Pulmonary artery endothelial cell (primary cell): ENCODE measurements at regions not wholly inside any gene's neighbourhood (a gene's known extent, or its start where the extent isn't known, plus 50 kb on each side); places are given as distances from the start of the nearest gene placed in this dataset.
"Not testable (repeated sequence)": the region's sequence is repeated elsewhere in the genome, so short reads cannot be mapped to it uniquely, and the experiment has no call there.

Source experiments
- DNase-seq: peaks from one replicate; pipeline ENCODE4 v3.0.0-alpha.2; 2011; ENCODE audit warnings: low read depth, low spot score

DNA sequence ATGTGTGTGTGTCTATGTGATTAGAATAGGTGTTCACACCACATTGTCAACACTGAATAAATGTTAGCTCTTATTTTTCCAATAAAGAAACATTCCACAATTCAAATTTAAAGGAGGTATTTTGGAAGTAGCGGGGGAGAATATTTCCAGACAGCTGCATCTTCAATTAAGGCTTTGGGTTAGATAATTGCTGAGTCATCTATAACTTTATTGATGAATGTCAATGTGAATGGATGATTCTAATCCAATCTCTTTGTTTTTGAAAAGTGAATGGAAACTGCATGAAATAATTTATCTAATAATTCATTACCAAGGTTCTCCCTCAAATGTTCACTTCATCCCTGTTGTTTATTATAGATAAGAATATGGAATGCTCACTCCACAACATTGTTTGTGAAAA lies 625.2 kb downstream of the IRS1 start:
- DNase-seq, result no peak

DNA sequence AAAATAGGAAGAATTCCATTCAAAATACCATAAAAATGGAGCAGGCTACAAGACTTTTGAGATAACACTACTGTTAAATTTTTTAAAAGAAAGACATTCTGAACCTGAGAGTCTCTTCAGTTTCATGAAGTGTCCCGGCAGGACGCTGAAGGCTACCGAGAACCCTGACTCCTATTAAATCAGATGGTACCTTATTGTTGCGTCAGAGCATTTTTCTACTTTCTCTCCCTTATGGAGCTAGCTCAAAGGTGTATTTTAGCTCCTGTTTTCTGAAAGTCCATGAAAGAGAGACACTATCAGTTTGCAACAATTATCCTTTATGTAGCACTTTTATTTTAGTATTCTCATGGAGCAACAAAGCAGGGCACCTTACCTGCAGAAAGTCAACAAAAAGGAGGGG lies 626.7 kb downstream of the IRS1 start:
- DNase-seq, result no peak

DNA sequence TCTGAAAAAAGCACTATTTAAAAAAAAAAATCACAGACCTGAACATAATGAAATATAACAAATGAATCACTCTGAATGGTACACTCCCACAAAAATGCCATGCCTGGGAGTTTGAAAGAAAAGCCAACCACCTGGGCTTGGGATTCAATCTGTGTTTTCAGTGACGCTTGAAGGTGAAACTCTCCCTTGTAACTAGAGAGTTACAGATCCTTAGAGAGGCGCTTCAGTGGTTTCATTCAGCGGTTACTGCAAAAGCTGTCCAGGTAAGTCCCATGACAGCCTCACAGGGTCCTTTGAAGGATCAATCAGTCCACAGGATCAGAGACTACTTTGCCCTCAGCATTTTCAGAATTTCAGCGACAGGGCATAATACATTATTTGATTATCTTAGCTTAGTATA lies 627.3 kb downstream of the IRS1 start:
- DNase-seq, result no peak

DNA sequence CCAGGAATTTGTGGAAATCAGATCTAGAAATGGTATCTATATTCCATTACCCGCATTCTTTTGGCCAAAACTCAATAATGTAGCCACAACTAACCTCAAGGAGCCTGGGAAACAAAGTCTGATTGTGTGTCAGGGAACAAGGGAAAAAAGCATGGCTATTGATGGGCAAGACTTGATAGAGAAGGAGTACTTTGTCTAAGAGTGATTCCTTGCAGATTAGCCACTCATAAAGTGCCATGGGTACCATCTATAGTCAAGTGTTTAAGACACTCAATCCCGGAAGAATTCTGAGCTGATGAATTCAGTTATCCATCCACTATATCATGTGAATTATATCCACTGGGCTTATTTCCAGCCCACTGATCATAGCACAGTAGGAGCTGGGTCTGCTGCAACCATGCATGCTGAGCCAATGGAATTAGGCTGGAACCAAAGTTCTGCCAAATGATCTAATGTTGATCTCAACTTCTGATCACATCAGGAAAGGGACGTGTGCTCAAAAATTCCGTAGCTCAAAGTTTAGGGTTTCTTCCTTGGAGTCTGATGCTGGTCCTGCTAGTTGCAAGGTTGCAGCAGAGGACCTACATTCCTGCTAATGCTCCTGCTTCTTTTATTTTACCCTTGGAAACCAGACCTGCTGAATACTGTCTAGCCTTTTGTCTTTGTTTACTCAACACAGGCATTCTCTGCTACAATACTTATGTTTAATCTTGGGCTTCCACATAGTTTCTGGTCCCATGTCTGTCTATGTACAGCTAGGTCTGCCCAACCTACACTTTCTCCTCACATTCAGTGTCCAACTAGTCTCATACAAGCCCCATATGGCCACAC lies 629.7 kb downstream of the IRS1 start:
- DNase-seq, result no peak

DNA sequence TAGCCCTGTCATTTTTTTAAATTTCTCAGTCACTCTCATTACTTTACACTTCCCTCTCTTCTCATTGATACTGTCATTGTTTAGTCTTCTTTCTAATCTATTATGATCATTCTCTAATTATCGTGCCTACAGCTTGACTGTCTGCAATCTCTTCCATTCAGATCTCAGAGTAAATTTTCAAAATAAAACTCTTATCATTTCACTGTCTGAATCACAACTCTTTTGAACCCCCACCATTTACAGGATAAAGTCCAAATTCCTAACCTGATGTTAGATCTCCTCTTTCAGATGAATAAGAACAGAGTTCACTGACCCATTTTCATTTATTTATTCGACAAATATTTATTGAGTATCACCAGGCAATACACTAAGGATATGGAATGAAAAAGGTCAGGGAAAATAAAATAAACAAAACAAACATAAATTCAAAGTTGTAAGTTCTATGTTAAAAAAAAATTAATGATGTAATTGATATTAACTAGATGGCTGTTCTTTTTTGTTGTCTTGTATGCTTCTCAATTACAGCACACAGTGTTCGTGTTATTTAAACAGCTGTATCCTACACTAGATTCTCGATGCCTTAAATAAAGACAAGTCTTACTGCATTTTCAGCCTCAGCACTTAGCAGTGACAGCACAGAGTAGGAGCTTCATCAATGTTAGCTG lies 631.0 kb downstream of the IRS1 start:
- DNase-seq, result no peak

DNA sequence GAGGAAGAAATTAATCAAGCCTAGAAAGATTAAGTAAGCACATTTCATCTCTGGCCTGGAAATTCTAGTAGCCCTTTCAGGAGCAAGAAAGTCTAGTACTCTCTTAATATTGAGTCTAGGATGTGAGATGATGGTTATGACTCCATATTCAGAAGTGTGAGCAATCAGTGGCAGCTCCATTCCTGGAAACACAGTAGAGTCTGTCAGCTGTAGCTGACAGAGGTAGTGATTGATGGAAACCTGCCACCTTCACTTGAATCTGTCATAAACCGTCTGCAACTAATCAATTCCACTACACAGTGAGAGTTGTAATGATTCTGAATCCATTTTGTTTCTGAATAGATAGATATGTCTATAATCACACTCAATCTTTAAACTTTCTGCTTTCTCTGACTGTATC lies 635.1 kb downstream of the IRS1 start:
- no peak for DNase-seq

DNA sequence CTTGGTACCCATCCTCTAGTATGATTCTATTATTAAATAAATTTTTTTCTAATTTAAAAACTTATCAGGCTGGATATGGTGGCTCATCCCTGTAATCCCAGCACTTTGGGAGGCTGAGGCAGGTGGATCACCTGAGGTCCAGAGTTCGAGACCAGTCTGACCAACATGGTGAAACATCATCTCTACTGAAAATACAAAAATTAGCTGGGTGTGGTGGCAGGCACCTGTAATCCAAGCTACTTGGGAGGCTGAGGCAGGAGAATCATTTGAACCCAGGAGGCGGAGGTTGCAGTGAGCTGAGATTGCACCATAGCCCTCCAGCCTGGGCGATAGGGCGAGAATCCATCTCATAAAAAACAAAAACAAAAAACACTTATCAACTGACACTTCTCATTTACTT lies 639.0 kb downstream of the IRS1 start:
- not testable (repeated sequence) for DNase-seq

DNA sequence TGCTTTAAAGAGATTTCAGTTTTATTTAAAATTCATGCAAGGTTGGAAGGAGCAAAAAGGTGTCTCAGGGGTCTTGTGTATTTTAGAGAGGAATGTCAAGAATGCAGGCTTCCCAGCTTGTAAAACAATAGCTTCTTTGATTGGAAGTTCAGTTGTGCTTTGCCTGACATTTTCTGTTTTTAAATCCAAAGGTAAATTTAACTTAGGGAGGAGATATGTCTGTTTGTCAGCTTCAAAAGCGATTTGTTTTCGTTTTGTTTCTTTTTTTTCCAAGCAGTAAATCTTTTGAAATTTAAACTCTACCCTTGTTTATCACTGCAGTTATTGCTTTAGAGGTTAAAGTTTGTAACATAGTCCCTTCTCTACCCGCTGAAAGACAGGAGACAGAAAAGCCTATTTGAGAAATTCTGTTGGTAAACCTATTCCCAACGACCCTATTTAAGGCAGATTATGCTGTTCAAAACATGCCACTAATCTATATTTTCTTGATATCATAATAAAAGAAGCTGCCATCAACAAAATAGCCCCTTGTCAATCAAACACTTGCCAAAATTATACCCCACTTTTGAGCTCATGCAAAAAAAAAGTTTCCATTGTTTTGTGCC lies 639.6 kb downstream of the IRS1 start:
- DNase-seq, result no peak

DNA sequence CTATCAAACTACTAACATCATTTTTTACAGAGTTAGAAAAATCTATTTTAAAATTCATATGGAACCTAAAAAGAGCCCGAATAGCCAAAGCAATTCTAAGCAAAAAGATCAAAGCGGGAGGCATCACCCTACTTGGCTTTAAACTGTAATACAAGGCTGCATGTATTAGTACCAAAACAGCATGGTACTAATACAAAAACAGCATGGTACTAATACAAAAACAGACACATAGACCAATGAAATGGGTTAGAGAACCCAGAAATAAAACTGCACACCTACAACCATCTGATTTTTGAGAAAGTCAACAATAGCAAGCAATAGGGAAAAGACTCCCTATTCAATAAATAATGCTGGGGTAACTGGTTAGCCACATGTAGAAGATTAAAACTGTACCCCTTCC lies 640.7 kb downstream of the IRS1 start:
- DNase-seq, result no peak

DNA sequence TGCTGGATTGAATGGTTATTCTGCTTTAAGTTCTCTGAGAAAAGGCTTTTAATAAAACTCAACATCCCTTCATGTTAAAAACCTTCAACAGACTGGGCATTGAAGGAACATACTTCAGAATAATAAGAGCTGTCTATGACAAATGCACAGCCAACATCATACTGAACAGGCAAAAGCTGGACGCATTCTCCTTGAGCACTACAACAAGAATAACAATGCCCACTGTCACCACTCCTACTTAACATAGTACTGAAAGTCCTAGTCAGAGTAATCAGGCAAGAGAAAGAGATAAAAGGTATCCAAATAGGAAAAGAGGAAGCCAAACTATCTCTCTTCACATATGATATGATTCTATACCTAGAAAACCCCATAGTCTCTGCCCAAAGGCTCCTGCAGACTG lies 641.4 kb downstream of the IRS1 start:
- DNase-seq, result no peak

DNA sequence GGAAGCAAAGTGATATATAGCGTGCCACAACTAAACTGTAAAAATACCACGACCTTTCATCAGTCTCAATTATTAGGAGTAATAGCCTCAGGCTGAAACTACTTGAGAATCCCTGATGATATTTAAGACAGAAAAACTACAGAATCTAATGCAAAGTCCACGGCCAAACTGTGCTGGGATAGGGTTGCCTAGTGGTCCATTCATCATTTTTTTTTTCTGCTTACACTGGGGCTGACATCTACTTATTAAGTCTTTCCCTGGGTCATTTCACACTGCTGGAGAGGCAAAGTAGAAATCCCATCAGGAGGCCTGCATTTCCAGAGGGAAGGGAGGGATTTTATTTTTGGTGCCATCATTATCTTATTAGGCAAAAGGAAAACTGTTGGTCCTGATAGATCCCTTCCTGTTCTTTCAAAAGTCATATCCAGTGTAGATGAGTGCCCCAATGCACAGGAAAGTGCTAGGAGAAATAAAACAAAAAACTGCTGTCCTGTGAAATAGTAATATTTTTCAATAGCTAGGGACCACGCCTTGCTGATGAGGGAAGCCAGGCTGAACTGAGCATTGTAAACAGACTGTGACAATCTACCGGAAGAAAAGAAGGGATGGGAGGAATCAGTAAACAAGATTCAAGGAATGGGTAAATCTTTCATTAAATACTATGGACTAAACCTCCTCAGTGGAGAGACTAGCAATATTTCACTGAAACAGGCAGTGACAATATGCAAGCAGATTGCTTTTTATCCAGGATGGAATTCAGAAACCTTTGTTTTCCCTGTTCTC lies 644.3 kb downstream of the IRS1 start:
- no peak for DNase-seq

DNA sequence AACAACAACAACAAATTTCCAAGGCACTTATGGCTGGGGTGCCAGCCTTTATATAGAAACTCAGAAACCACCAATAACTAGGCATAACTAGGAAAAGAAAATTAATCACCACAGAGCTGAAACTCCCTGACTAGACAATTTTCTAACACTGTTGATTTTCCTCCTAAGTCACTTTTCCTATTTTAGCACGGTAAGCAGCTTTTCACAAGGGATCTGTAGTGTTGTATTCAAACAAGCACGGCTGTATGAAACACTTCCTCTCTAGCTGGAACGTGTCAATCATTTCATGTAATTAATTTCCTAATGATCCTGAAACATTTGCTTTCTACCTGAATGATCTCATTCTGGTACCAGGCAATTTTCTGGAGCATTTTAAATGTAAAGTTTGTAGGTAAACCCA lies 645.0 kb downstream of the IRS1 start:
- DNase-seq, result no peak

DNA sequence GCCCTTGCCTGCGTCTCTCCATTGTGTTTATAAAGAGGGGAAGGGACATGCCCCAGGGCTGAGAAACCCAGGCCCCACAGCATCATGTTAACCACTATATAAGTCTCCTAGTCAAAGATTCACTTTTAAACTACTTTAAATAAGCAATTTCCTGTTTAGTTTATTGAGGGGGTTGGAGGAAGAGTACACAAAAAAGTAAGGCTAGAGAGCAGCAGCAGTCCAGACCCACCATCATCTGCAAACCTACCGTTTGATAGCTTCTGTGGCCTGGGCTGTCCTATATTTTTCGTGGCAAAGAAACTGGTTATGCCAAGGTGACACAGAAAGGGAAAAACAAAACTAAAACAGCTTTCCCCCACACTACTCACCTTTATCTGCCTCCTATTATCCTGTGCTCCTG lies 646.1 kb downstream of the IRS1 start:
- no peak for DNase-seq

DNA sequence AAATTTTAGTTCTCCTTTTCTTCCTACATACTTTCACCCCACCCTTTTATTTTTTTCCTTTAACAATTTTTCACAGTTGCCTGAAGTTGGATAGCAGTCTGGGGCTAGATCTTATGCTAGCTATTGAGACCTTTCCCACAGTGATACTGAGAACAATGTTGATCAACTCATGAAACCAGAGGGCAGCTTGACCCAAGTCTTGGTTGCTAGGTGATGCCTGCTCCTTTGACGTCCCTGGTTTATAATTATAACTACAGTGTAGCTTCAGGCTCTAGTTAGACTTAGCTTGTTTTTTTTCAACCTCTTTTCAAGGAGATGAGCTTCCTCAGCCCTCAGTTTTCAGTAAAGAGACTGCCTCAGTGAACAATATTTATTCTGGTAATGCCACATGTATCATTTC lies 648.5 kb downstream of the IRS1 start:
- no peak for DNase-seq

DNA sequence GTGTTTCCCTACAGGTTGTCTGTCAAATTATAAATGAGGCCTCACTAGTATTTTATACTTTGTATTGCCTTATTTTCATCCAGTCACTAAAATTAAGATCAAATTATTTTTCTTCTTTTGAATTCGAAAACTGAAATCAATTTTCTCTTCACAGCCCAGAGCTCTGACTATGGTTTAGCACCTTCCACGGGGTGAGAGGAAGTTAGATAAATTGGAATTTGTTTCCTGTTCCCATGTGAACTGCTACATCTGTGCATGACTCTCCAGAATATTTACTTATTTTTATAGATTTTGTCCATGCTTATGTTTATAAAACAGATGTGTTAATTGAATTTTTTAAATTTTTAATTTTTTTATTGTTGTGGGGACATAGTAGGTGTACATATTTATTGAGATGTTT lies 656.5 kb downstream of the IRS1 start:
- no peak for DNase-seq

DNA sequence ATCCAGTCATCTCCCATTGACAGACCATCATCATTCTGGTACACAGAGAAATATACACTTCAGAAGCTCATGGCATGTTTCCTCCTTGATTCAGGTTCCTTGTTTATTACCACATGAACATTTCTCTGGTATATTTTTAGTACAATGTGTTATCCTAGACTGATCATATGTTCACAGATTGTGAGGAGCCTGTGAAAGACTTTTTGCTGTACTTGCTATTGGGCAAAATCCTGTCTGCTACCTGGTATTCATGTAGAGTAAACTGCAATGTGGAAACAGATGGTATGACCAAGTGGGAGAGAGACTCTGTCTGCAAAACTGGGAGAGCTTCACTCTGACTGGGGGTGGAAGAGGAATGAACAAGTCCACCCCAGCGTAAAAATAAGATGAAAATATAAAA lies 657.2 kb downstream of the IRS1 start:
- no peak for DNase-seq

DNA sequence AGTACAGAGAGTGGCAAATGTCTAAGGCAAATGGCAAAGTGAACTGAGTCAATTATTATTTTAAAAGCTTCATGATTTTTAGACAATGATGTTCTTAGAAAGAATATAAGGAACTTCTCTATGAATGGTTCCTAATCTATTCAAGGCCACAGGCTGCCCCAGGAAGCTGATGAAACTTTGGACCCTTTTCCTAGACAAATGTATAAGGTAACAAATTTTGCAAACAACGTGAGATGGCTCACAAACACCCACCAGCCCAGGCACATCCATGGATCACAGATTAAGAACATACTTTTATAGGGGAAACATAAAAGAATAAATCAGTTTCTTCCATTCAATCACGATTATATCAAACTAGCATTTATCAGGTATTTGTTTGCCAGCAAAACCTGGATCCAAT lies 659.0 kb downstream of the IRS1 start:
- DNase-seq, result no peak

DNA sequence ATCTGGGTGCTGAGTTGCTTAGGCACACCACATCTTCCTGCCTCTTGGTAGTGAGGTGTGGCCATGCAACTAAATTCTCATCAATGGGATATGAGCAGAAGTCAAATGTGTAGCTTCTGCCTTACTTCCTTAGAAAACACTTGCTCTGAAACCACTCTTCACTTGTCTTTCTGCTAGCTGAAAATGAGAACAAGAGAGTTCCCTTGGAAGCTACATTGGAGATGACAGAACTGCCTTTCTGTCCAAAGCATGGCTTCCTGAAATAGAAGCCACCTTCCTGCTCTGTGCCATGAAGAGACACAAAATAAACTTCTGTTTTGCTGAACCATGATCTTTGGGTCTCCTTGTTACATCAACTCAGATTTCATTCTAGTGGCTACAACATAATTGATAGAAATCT lies 659.9 kb downstream of the IRS1 start:
- DNase-seq, result no peak

DNA sequence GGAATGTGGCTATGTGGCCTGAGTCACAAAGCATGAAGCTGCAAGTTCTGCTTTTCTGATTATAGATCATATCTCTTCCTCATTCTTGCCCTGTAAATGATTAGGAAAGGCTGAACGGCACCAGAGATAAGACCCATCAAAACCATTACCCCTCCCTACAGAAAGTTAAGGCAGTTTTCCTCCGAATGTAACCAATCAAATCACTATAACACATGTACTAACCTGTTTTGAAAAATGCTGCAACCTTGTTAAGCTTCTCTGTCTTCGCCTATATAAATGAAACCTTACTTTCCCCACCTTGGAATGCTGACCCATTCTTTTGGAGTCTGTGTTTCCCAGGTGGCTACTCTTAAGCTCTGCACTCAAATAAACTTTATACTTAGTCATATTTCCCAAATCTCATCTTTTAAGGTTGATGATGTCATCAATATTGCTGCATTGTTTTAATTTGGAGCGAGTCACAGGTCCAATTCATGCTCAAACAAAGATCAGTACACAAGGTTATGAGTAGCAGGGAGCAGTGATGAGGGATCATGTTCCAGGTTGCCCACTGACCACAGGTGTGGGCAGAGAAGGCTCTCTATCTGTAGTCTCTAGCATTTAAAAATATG lies 662.3 kb downstream of the IRS1 start:
- no peak for DNase-seq

DNA sequence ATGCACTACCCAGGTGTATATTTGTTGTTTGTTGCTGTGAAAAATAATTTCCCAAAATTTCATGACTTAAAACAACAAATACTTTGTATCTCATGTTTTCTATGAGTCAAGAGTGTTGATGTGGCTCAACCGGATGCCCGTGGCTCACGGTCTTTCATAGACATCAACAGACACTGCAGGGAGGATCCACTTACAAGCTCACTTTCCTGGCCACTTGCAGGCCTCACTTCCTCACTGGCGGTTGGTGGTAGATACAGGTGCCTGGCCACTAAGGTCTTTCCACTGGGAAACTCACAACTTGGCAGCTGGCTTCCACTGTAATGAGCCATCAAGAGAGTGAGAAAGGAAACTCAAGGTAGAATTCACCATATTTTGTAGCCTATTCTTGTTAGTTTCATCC lies 662.9 kb downstream of the IRS1 start:
- DNase-seq, result no peak

DNA sequence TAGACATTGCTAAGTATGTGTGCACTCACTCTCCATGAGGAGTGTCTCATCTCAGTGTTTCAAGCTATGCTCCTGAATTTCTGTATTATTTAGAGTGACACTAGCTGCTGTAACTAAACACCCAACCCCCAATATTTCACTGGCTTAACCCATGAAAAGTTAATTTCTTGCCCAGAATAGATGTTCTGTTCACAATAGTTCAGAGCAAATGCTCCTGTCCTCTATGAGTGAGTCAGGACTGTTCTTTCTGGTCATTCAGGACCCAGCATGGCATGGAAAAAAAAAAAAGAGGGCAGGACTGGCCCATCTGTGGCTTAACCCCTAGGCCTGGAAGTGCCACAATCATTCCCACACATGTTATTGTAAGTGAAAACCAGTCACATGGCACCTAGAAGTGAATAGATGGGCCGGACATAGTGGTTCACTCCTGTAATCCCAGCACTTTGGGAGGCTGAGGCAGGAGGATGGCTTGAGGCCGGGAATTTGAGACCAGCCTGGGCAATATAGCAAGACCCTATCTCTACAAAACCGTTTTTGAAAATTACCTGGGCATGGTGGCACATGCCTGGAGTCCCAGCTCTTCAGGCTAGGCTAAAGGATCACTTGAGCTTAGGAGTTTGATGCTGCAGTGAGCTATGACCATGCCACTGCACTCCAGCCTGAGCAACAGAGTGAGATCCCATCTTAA lies 663.6 kb downstream of the IRS1 start:
- no peak for DNase-seq
